HCT116 (cell line): ENCODE measurements at regions not wholly inside any gene's neighbourhood (a gene's known extent, or its start where the extent isn't known, plus 50 kb on each side); places are given as distances from the start of the nearest gene placed in this dataset.

Experiments
- MAX ChIP-seq: IDR thresholded peaks from 2 replicates; pipeline ENCODE4 v1.6.1; 2012
- RAD21 ChIP-seq: IDR thresholded peaks from 2 replicates; pipeline ENCODE4 v1.6.1; 2012; ENCODE audit warnings: low read depth, mild to moderate bottlenecking

GRCh38 chrX:1885116-1885515 is 270.3 kb downstream of the ASMT start:
- TF ChIP-seq RAD21 (no peak), MAX (no peak)
